ENCODE measurements at regions not wholly inside any gene's neighbourhood (a gene's known extent, or its start where the extent isn't known, plus 50 kb on each side); places are given as distances from the start of the nearest gene placed in this dataset.

GRCh38 chr15:39145854-39146625 lies 434.8 kb upstream of the THBS1 start:
- intact Hi-C loops (cut with micrococcal nuclease; ENCODE audit: unreplicated experiment), result no loop called here
- Histone ChIP-seq H3K36me3 (ENCODE audit: control insufficient read depth, insufficient read depth, low read length) (no peaks in the 10 kb centered on the region), H3K4me3 (ENCODE audit: low read depth in 2 of 2, low read length in 2 of 2) (no peak overlapping the region), H3K27me3 (ENCODE audit: control insufficient read depth, insufficient read depth, low read length) (no peaks in the 10 kb centered on the region), H3K4me1 (ENCODE audit: control insufficient read depth, insufficient read depth, low read length) (no peaks in the 10 kb centered on the region), H3K9me3 (ENCODE audit: control insufficient read depth, insufficient read depth, low read depth, low read length) (no peaks in the 10 kb centered on the region), H3K27ac (ENCODE audit: low read length) (no peak overlapping the region)
- ChIA-PET POLR2A (no interaction called here), CTCF (no interaction called here)
- no TSS peak for BruUV-seq (replicated peaks)
- no peak for DNase-seq (ENCODE audit: low read depth, low spot score)
- no peak for ATAC-seq
- no peak for TF ChIP-seq POLR2AphosphoS5 (IDR thresholded peaks at IDR 0.05; ENCODE audit: low read depth, low read length)
- no peak for TF ChIP-seq CTCF (IDR thresholded peaks at IDR 0.05)
- no peak for TF ChIP-seq REST (IDR thresholded peaks at IDR 0.05; ENCODE audit: insufficient read depth in 1 of 2, low read depth in 2 of 2, low read length in 1 of 2)
- TF ChIP-seq SIN3A (IDR thresholded peaks at IDR 0.05; ENCODE audit: borderline replicate concordance, insufficient read depth, low read depth, low read length), result no peak
- TF ChIP-seq TCF7L2 (IDR thresholded peaks at IDR 0.05; ENCODE audit: low read depth, low read length), result no peak
- in situ Hi-C loops (cut with HindIII; ENCODE audit: low pct_unique_long_range_greater_than_20kb, low sequenced_read_pairs), result no loop called here

GRCh38 chr15:39149636-39150150 lies 431.2 kb upstream of the THBS1 start:
- Histone ChIP-seq H3K27me3 (ENCODE audit: control insufficient read depth, insufficient read depth, low read length) (no peaks in the 10 kb centered on the region), H3K4me3 (ENCODE audit: low read depth in 2 of 2, low read length in 2 of 2) (no peak overlapping the region), H3K36me3 (ENCODE audit: control insufficient read depth, insufficient read depth, low read length) (no peaks in the 10 kb centered on the region), H3K9me3 (ENCODE audit: control insufficient read depth, insufficient read depth, low read depth, low read length) (no peaks in the 10 kb centered on the region), H3K4me1 (ENCODE audit: control insufficient read depth, insufficient read depth, low read length) (no peaks in the 10 kb centered on the region), H3K27ac (ENCODE audit: low read length) (no peak overlapping the region)
- ChIA-PET POLR2A (no interaction called here), CTCF (no interaction called here)
- intact Hi-C loops (cut with micrococcal nuclease; ENCODE audit: unreplicated experiment) (loop anchor here (10.0 kb wide), 1 partner anchor 145 kb away; no protein-coding TSS in a partner anchor), in situ Hi-C loops (cut with HindIII; ENCODE audit: low pct_unique_long_range_greater_than_20kb, low sequenced_read_pairs) (no loop called here)
- TF ChIP-seq SIN3A (IDR thresholded peaks at IDR 0.05; ENCODE audit: borderline replicate concordance, insufficient read depth, low read depth, low read length), result no peak
- no peak for TF ChIP-seq REST (IDR thresholded peaks at IDR 0.05; ENCODE audit: insufficient read depth in 1 of 2, low read depth in 2 of 2, low read length in 1 of 2)
- no peak for TF ChIP-seq POLR2AphosphoS5 (IDR thresholded peaks at IDR 0.05; ENCODE audit: low read depth, low read length)
- TF ChIP-seq CTCF (IDR thresholded peaks at IDR 0.05), result no peak
- no peak for TF ChIP-seq TCF7L2 (IDR thresholded peaks at IDR 0.05; ENCODE audit: low read depth, low read length)
- ATAC-seq (no peak), DNase-seq (ENCODE audit: low read depth, low spot score) (no peak)
- no TSS peak for BruUV-seq (replicated peaks)

Data from Panc1 (cell line).